ENCODE measurements at regions not wholly inside any gene's neighbourhood (a gene's known extent, or its start where the extent isn't known, plus 50 kb on each side); places are given as distances from the start of the nearest gene placed in this dataset.

DNA sequence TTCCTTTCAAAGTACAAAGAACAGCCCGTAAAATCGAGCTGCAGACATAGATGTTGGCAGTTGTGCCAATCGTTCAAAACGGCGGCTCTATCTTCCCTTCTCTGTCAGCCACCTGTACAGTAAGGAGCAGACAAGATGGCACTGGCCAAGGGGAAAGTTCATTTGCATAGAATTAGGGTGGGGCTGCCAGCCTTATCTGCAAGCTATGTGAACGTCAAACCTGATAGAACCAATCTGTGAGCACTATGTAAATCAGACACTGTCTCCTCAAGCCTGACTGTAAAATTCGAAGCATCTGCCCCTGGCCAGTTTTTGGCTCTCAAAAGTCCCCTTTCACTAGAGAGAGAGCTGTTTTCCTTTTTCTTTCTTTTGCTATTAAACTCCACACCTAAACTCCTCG, 374.5 kb downstream of the EPM2A start:
- TF ChIP-seq RAD21 (IDR thresholded peaks at IDR 0.05; ENCODE audit: low read depth) (no peak), EGR1 (IDR thresholded peaks at IDR 0.05) (no peak)
